HG02571 (cell line): ENCODE measurements at regions not wholly inside any gene's neighbourhood (a gene's known extent, or its start where the extent isn't known, plus 50 kb on each side); places are given as distances from the start of the nearest gene placed in this dataset.
A peak's percentile ranks its signal among the peaks of the same experiment; 100 is the strongest.
"Not testable (repeated sequence)": the region's sequence is repeated elsewhere in the genome, so short reads cannot be mapped to it uniquely, and the experiment has no call there.

Source experiments
- ATAC-seq: cut with Tn5 transposase; IDR thresholded peaks from one replicate; pipeline ENCODE4 v1.9.1; 2021; ENCODE audit warnings: mild to moderate bottlenecking, moderate library complexity; ENCODE audit not compliant: unreplicated experiment

GRCh38 chr11:103798446-103798845 lies 238.0 kb upstream of the DDI1 start:
- no peak for ATAC-seq

- ATAC-seq: no peak
These were observed 235.9 kb upstream of the DDI1 start for GRCh38 chr11:103800406-103801114.

GRCh38 chr11:103803062-103803461 lies 233.4 kb upstream of the DDI1 start:
- no peak for ATAC-seq

GRCh38 chr11:103805688-103806009 lies 230.8 kb upstream of the DDI1 start:
- no peak for ATAC-seq

- no peak for ATAC-seq
These were observed 230.1 kb upstream of the DDI1 start for GRCh38 chr11:103806130-103806895.

GRCh38 chr11:103807806-103808205 lies 228.6 kb upstream of the DDI1 start:
- no peak for ATAC-seq

- no peak for ATAC-seq
These were observed 228.2 kb upstream of the DDI1 start for GRCh38 chr11:103808252-103808651.

- ATAC-seq: no peak
These were observed 224.5 kb upstream of the DDI1 start for GRCh38 chr11:103811870-103812455.

- no peak for ATAC-seq
These were observed 223.8 kb upstream of the DDI1 start for GRCh38 chr11:103812680-103813079.

- not testable (repeated sequence) for ATAC-seq
These were observed 216.1 kb upstream of the DDI1 start for GRCh38 chr11:103820345-103820744.

- no peak for ATAC-seq
These were observed 212.3 kb upstream of the DDI1 start for GRCh38 chr11:103824116-103824515.

- ATAC-seq: no peak
These were observed 211.0 kb upstream of the DDI1 start for GRCh38 chr11:103825469-103825868.

- ATAC-seq: no peak
These were observed 209.6 kb upstream of the DDI1 start for GRCh38 chr11:103826856-103827255.

- ATAC-seq: no peak
These were observed 206.8 kb upstream of the DDI1 start for GRCh38 chr11:103829596-103829995.

GRCh38 chr11:103830205-103830604 lies 206.2 kb upstream of the DDI1 start:
- ATAC-seq: no peak

GRCh38 chr11:103832762-103833161 lies 203.7 kb upstream of the DDI1 start:
- no peak for ATAC-seq

- ATAC-seq: no peak
These were observed 194.2 kb upstream of the DDI1 start for GRCh38 chr11:103842191-103842590.

- ATAC-seq: no peak
These were observed 193.6 kb upstream of the DDI1 start for GRCh38 chr11:103842795-103843194.

GRCh38 chr11:103844327-103845215 lies 191.9 kb upstream of the DDI1 start:
- ATAC-seq: peak; percentile 99

GRCh38 chr11:103845331-103845730 lies 191.1 kb upstream of the DDI1 start:
- no peak for ATAC-seq

- ATAC-seq: no peak
These were observed 187.8 kb upstream of the DDI1 start for GRCh38 chr11:103848686-103849085.
